Upper lobe of left lung (tissue), 4 donors: ENCODE measurements at regions not wholly inside any gene's neighbourhood (a gene's known extent, or its start where the extent isn't known, plus 50 kb on each side); places are given as distances from the start of the nearest gene placed in this dataset.

Source experiments
- CTCF ChIP-seq, 6 experiments: fragments of 450-650 bp in 4 of 6; fragments of 200-600 bp in 2 of 6; sonication (generic) in 2 of 6; IDR thresholded peaks; one replicate each; pipeline ENCODE4 v1.5.1; 2016 to 2019; ENCODE audit warnings: antibody characterized with exemption in 6 of 6
- EP300 ChIP-seq, 4 donors: sonication (generic); formaldehyde crosslinking; IDR thresholded peaks; one replicate each; pipeline ENCODE4 v1.5.1; 2017; ENCODE audit warnings: antibody characterized with exemption in 4 of 4, control low read depth in 2 of 4

- TF ChIP-seq CTCF (IDR thresholded peaks at IDR 0.05) = no peak
- TF ChIP-seq EP300 (IDR thresholded peaks at IDR 0.05) = no peak
These were observed 519.4 kb downstream of the TDRD15 start for GRCh38 chr2:21643180-21643579.
